Calu3 (cell line): ENCODE measurements at regions not wholly inside any gene's neighbourhood (a gene's known extent, or its start where the extent isn't known, plus 50 kb on each side); places are given as distances from the start of the nearest gene placed in this dataset.

Source experiments
- BruUV-seq: library from RNA; stranded (reverse); fragments of 400-500 nt; replicated peaks from 2 replicates; lab custom pipeline; 2021; lab: Mats Ljungman, UMichigan
- CTCF ChIA-PET: fragments of 300-600 bp; sonication (Branson Sonifier 250); formaldehyde crosslinking; loops from one replicate; lab custom pipeline; 2022; ENCODE audit warnings: antibody characterized with exemption; lab: Charles Lee
- DNase-seq: peaks from one replicate; pipeline ENCODE4 v3.0.0; 2022
- H3K27ac Mint-ChIP-seq: one replicate; pipeline ENCODE4 v1.8.0; 2022; ENCODE audit warnings: mixed read lengths; ENCODE audit not compliant: unreplicated experiment
- H3K27me3 Mint-ChIP-seq: one replicate; pipeline ENCODE4 v1.8.0; 2022; ENCODE audit warnings: mixed read lengths; ENCODE audit not compliant: unreplicated experiment
- H3K36me3 Mint-ChIP-seq: one replicate; pipeline ENCODE4 v1.8.0; 2022; ENCODE audit warnings: mild to moderate bottlenecking, moderate library complexity, mixed read lengths; ENCODE audit not compliant: insufficient read depth, unreplicated experiment
- H3K4me1 Mint-ChIP-seq: one replicate; pipeline ENCODE4 v1.8.0; 2022; ENCODE audit warnings: mild to moderate bottlenecking, low read depth, mixed read lengths; ENCODE audit not compliant: unreplicated experiment
- H3K4me3 Mint-ChIP-seq: one replicate; pipeline ENCODE4 v1.8.0; 2022; ENCODE audit warnings: mild to moderate bottlenecking, low read depth, moderate library complexity, mixed read lengths; ENCODE audit not compliant: unreplicated experiment
- H3K9me3 Mint-ChIP-seq: one replicate; pipeline ENCODE4 v1.8.0; 2022; ENCODE audit warnings: low read depth, mixed read lengths; ENCODE audit not compliant: unreplicated experiment
- intact Hi-C: fragments of 100-400 bp; cut with micrococcal nuclease; formaldehyde crosslinking; loops from one replicate; pipeline ENCODE4 v1.10.0; 2022; ENCODE audit not compliant: unreplicated experiment
- TF ChIP-seq, protein P1 (sequence below): fragments of 200-600 bp; IDR thresholded peaks from one replicate; pipeline ENCODE4 v1.8.0; 2022; ENCODE audit warnings: antibody characterized with exemption; ENCODE audit not compliant: unreplicated experiment

DNA sequence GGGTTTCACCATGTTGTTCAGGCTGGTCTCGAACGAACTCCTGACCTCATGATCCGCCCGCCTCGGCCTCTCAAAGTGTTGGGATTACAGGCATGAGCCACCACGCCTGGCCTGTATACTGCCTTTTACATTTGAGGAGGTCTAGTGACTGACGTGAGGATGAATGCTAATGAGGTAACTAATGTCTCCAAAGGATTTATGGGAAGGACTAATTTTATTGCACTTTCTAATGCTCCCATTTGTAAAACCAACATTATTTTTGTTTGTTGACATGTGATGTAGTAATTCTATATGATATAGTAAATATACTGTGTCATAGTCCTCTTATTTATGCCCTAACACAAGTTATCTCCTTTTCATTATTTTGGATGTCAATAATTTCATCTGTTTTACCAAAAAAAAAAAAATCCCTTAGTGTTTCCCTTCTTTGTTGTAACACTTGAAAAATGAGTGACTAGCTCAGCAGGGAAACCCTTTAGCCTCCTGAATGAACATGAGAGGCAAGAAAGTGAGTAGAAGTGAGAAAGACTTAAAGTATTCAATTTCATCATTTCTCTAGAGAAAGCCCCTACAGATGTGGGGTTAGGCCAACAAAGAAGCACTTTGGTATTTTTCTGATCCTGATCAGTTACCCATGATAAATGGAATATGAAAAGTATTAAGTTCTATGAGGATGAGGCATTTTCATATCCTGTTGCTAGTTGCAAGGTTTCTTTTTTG, 596.9 kb upstream of the PCDH15 start:
- intact Hi-C loops = no loop called here
- peaks cover 11% of the 10 kb centered on the region for H3K4me1 Mint-ChIP-seq
- TF ChIP-seq, protein P1, sequence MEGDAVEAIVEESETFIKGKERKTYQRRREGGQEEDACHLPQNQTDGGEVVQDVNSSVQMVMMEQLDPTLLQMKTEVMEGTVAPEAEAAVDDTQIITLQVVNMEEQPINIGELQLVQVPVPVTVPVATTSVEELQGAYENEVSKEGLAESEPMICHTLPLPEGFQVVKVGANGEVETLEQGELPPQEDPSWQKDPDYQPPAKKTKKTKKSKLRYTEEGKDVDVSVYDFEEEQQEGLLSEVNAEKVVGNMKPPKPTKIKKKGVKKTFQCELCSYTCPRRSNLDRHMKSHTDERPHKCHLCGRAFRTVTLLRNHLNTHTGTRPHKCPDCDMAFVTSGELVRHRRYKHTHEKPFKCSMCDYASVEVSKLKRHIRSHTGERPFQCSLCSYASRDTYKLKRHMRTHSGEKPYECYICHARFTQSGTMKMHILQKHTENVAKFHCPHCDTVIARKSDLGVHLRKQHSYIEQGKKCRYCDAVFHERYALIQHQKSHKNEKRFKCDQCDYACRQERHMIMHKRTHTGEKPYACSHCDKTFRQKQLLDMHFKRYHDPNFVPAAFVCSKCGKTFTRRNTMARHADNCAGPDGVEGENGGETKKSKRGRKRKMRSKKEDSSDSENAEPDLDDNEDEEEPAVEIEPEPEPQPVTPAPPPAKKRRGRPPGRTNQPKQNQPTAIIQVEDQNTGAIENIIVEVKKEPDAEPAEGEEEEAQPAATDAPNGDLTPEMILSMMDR = no peak
- no peaks in the 10 kb centered on the region for H3K36me3 Mint-ChIP-seq
- H3K9me3 Mint-ChIP-seq = no peaks in the 10 kb centered on the region
- H3K27me3 Mint-ChIP-seq = no peaks in the 10 kb centered on the region
- BruUV-seq = no TSS peak
- no peak overlapping the region for H3K27ac Mint-ChIP-seq
- CTCF ChIA-PET = no interaction called here
- no peak overlapping the region for H3K4me3 Mint-ChIP-seq
- no peak for DNase-seq

DNA sequence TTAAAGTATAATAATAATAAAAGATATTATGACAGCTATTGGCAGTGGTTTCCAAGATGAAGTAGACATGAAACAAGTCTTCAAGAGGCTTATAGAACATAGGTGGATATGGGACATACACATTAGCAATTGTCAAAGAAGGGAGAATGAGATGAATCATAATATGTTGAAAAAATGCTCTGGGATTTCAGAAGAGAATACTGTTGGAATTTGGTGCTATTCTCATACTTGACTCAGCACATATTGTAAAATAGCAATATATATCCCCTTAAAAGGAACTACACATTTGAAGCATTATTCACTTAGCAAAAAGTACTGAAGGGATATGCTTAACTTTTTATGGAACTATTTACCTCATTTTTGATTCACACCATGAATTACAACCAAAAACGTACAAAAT, 577.2 kb upstream of the PCDH15 start:
- H3K4me1 Mint-ChIP-seq = no peaks in the 10 kb centered on the region
- TF ChIP-seq, protein P1 = no peak
- DNase-seq = no peak
- intact Hi-C loops = no loop called here
- no peaks in the 10 kb centered on the region for H3K36me3 Mint-ChIP-seq
- no TSS peak for BruUV-seq
- H3K9me3 Mint-ChIP-seq = no peaks in the 10 kb centered on the region
- no peak overlapping the region for H3K4me3 Mint-ChIP-seq
- CTCF ChIA-PET = no interaction called here
- H3K27ac Mint-ChIP-seq = no peak overlapping the region
- H3K27me3 Mint-ChIP-seq = no peaks in the 10 kb centered on the region

DNA sequence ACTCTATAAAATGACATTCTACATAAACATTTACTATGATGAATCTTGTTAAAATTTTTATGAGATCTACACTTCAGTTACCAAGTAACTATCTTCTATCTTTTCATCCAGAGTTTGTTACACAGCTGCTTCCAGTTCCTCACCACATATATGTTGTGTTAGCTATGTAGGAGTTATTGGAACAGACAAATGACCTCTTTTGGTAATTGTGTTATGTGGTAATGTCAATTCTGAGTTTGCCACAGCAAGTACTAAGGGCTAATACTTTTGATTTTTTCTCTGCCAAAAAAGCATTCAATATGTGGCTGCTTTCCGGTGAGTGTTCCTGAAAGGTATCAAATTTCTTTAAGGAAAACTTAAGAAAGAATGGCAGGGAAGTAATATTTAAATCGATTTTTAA, 573.9 kb upstream of the PCDH15 start:
- no peak overlapping the region for H3K27ac Mint-ChIP-seq
- H3K4me3 Mint-ChIP-seq = no peak overlapping the region
- TF ChIP-seq, protein P1 = no peak
- CTCF ChIA-PET = interaction anchor here (0.9 kb wide), 1 partner anchor 8 kb away, joined by 3 read pairs; no protein-coding TSS in a partner anchor
- no peaks in the 10 kb centered on the region for H3K36me3 Mint-ChIP-seq
- no peaks in the 10 kb centered on the region for H3K4me1 Mint-ChIP-seq
- DNase-seq = no peak
- no peaks in the 10 kb centered on the region for H3K27me3 Mint-ChIP-seq
- intact Hi-C loops = no loop called here
- H3K9me3 Mint-ChIP-seq = no peaks in the 10 kb centered on the region
- BruUV-seq = no TSS peak

DNA sequence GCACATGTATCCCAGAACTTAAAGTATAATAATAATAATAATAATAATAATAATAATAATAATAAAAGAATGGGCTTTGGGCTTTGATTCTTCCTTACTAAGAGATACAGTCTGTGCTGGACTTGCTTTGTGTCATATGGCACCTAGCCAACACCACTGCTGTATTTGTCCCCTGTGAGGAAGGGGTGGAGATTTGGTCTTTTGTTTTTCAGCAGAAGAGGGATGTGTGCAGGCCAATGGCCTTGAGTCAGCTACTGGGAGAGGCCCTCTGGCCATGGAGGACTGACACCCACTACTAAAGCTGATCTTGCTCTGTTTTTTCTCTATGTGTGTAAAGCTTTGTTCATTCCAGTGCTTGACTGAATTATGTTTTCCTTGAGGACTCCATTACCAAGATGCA, 573.0 kb upstream of the PCDH15 start:
- Mint-ChIP-seq H3K27ac (no peak overlapping the region), H3K4me3 (no peak overlapping the region), H3K4me1 (no peaks in the 10 kb centered on the region), H3K9me3 (no peaks in the 10 kb centered on the region), H3K27me3 (no peaks in the 10 kb centered on the region), H3K36me3 (no peaks in the 10 kb centered on the region)
- intact Hi-C loops = no loop called here
- CTCF ChIA-PET = interaction anchor here (0.9 kb wide), 1 partner anchor 9 kb away, joined by 3 read pairs; no protein-coding TSS in a partner anchor
- DNase-seq = no peak
- BruUV-seq = no TSS peak
- TF ChIP-seq, protein P1 = no peak
